IMR-90 (cell line): ENCODE measurements at regions not wholly inside any gene's neighbourhood (a gene's known extent, or its start where the extent isn't known, plus 50 kb on each side); places are given as distances from the start of the nearest gene placed in this dataset.
A peak's percentile ranks its signal among the peaks of the same experiment; 100 is the strongest.

Source experiments
- ATAC-seq: fragments of 200-7000 bp; cut with Tn5 transposase; 2 replicates; pipeline ENCODE4 v1.9.1; 2020; ENCODE audit warnings: low read depth, mild to moderate bottlenecking, moderate library complexity
- BruUV-seq: library from RNA; stranded (reverse); fragments of 400-500 nt; replicated peaks from 2 replicates; lab custom pipeline; 2021; lab: Mats Ljungman, UMichigan
- CTCF ChIA-PET: fragments of 300-600 bp; formaldehyde crosslinking; extraction: SDS; loops from one replicate; lab custom pipeline; 2021; ENCODE audit warnings: antibody characterized with exemption; lab: Yijun Ruan, JAX
- POLR2A ChIA-PET: fragments of 300-600 bp; sonication (Branson Sonifier 250); formaldehyde crosslinking; loops from one replicate; lab custom pipeline; 2022; ENCODE audit warnings: antibody characterized with exemption; ENCODE audit not compliant: unreplicated experiment; lab: Charles Lee
- DNase-seq: peaks from one replicate; pipeline ENCODE4 v3.0.0; 2013
- H2AFZ ChIP-seq: replicated peaks from 2 replicates; pipeline ENCODE3; 2013; ENCODE audit warnings: low read length, mild to moderate bottlenecking; ENCODE audit not compliant: poor library complexity
- H2AK5ac ChIP-seq: 2 replicates; pipeline ENCODE4 v1.6.1; 2013; ENCODE audit warnings: low read depth, low read length, inconsistent platforms
- H2AK9ac ChIP-seq: replicated peaks from 2 replicates; pipeline ENCODE3; 2013; ENCODE audit warnings: mild to moderate bottlenecking, low read depth, low read length, moderate library complexity; ENCODE audit not compliant: poor library complexity
- H2BK120ac ChIP-seq: 2 replicates; pipeline ENCODE4 v1.6.1; 2013; ENCODE audit warnings: low read depth, low read length, inconsistent platforms
- H2BK15ac ChIP-seq: 3 replicates; pipeline ENCODE4 v1.6.1; 2013; ENCODE audit warnings: low read depth, low read length, inconsistent platforms
- H2BK20ac ChIP-seq: 2 replicates; pipeline ENCODE4 v1.6.1; 2013; ENCODE audit warnings: low read depth, mild to moderate bottlenecking, inconsistent platforms, low read length, moderate library complexity
- H2BK5ac ChIP-seq: 2 replicates; pipeline ENCODE4 v1.6.1; 2013; ENCODE audit warnings: mild to moderate bottlenecking, low read depth, low read length, inconsistent platforms; ENCODE audit not compliant: poor library complexity, severe bottlenecking
- H3K14ac ChIP-seq: replicated peaks from 2 replicates; pipeline ENCODE4 v1.6.1; 2013; ENCODE audit warnings: low read depth, low read length, inconsistent platforms
- H3K18ac ChIP-seq: 2 replicates; pipeline ENCODE4 v1.6.1; 2013; ENCODE audit warnings: low read depth, low read length, control low read depth
- H3K23ac ChIP-seq: 2 replicates; pipeline ENCODE4 v1.6.1; 2013; ENCODE audit warnings: low read depth, low read length, inconsistent platforms
- H3K27ac ChIP-seq: 2 replicates; pipeline ENCODE4 v1.5.1; 2013; ENCODE audit warnings: mild to moderate bottlenecking, control low read depth, low read length; ENCODE audit not compliant: insufficient read depth
- H3K27me3 ChIP-seq: 2 replicates; pipeline ENCODE4 v1.6.1; 2013; ENCODE audit warnings: low read length; ENCODE audit not compliant: control insufficient read depth, insufficient read depth
- H3K36me3 ChIP-seq: 2 replicates; pipeline ENCODE4 v1.6.1; 2013; ENCODE audit warnings: low read length, mixed read lengths; ENCODE audit not compliant: control insufficient read depth, insufficient read depth
- H3K4ac ChIP-seq: 2 replicates; pipeline ENCODE4 v1.6.1; 2013; ENCODE audit warnings: low read depth, low read length, inconsistent platforms
- H3K4me1 ChIP-seq: 2 replicates; pipeline ENCODE4 v1.6.1; 2013; ENCODE audit warnings: low read length, mixed read lengths; ENCODE audit not compliant: control insufficient read depth, insufficient read depth
- H3K4me2 ChIP-seq: 2 replicates; pipeline ENCODE4 v1.6.1; 2013; ENCODE audit warnings: low read depth, mild to moderate bottlenecking, control low read depth, low read length, moderate library complexity
- H3K4me3 ChIP-seq: 2 replicates; pipeline ENCODE4 v1.5.1; 2013; ENCODE audit warnings: low read depth, mild to moderate bottlenecking, control low read depth, low read length, moderate library complexity; ENCODE audit not compliant: insufficient read depth
- H3K56ac ChIP-seq: 2 replicates; pipeline ENCODE4 v1.6.1; 2013; ENCODE audit warnings: low read length, inconsistent platforms; ENCODE audit not compliant: insufficient read depth; ENCODE audit errors: extremely low read depth
- H3K79me1 ChIP-seq, 2 experiments: 2 replicates each; pipeline ENCODE4 v1.6.1; 2013; ENCODE audit warnings: low read length in 2 of 2, inconsistent platforms in 1 of 2, low read depth in 1 of 2
- H3K9ac ChIP-seq: 2 replicates; pipeline ENCODE4 v1.6.1; 2013; ENCODE audit warnings: low read depth, low read length, control low read depth
- H3K9me1 ChIP-seq: 2 replicates; pipeline ENCODE4 v1.6.1; 2013; ENCODE audit warnings: low read length, inconsistent platforms; ENCODE audit not compliant: insufficient read depth
- H3K9me3 ChIP-seq: 2 replicates; pipeline ENCODE4 v1.6.1; 2013; ENCODE audit warnings: low read length; ENCODE audit not compliant: control insufficient read depth, insufficient read depth
- H4K20me1 ChIP-seq: 2 replicates; pipeline ENCODE4 v1.6.1; 2013; ENCODE audit warnings: low read length, inconsistent platforms; ENCODE audit not compliant: insufficient read depth
- H4K5ac ChIP-seq: 2 replicates; pipeline ENCODE4 v1.6.1; 2013; ENCODE audit warnings: mild to moderate bottlenecking, low read depth, low read length, control low read depth
- H4K8ac ChIP-seq, 2 experiments: 2 replicates each; pipeline ENCODE4 v1.6.1; 2013; ENCODE audit warnings: low read depth in 2 of 2, low read length in 2 of 2, control low read depth in 1 of 2, inconsistent platforms in 1 of 2
- H4K91ac ChIP-seq: 2 replicates; pipeline ENCODE4 v1.6.1; 2013; ENCODE audit warnings: low read depth, low read length, inconsistent platforms; ENCODE audit not compliant: insufficient read depth
- BHLHE40 ChIP-seq: fragments of 150-350 bp; IDR thresholded peaks from 2 replicates; pipeline ENCODE4 v1.6.1; 2016; ENCODE audit warnings: mild to moderate bottlenecking, low read depth, low read length
- CHD1 ChIP-seq: IDR thresholded peaks from 2 replicates; pipeline ENCODE4 v1.6.1; 2012; ENCODE audit warnings: low read depth, low read length, improper control_type of control experiment
- FOS ChIP-seq: fragments of 150-350 bp; IDR thresholded peaks from 2 replicates; pipeline ENCODE4 v1.6.1; 2016; ENCODE audit warnings: low read depth, low read length
- MXI1 ChIP-seq: IDR thresholded peaks from 2 replicates; pipeline ENCODE4 v1.6.1; 2012; ENCODE audit warnings: low read depth, mild to moderate bottlenecking, low read length, moderate library complexity, borderline replicate concordance
- RFX5 ChIP-seq: IDR thresholded peaks from 2 replicates; pipeline ENCODE4 v1.8.0; 2012; ENCODE audit warnings: low read depth, mild to moderate bottlenecking, low read length, moderate library complexity
- SMC3 ChIP-seq: fragments of 150-350 bp; IDR thresholded peaks from 2 replicates; pipeline ENCODE4 v1.6.1; 2016; ENCODE audit warnings: low read depth, mild to moderate bottlenecking, antibody characterized with exemption, low read length, moderate library complexity
- USF2 ChIP-seq: fragments of 150-350 bp; IDR thresholded peaks from 2 replicates; pipeline ENCODE4 v1.6.1; 2017; ENCODE audit warnings: mild to moderate bottlenecking, antibody characterized with exemption, low read length, low read depth
- WGBS, 2 experiments: methylation state at CpG; one replicate each; pipeline versions ENCODE4 v1.1.5 to v1.1.7; 2013; ENCODE audit warnings: missing lambda C conversion rate in 2 of 2; ENCODE audit not compliant: insufficient read length in 1 of 2; ENCODE audit errors: extremely low coverage in 2 of 2; 5-methylcytosine and 5-hydroxymethylcytosine counted together
- dilution Hi-C: fragments of 300-500 bp; cut with HindIII; formaldehyde crosslinking; loops from one replicate; pipeline ENCODE4 v1.14.3; 2018; ENCODE audit warnings: low sequenced_read_pairs; ENCODE audit not compliant: unreplicated experiment
- in situ Hi-C: fragments of 300-500 bp; cut with MboI; formaldehyde crosslinking; loops from 3 replicates; pipeline ENCODE4 v1.14.3; 2019; ENCODE audit warnings: low sequenced_read_pairs, inconsistent platforms, mixed read lengths
- intact Hi-C: fragments of 100-400 bp; cut with micrococcal nuclease; formaldehyde crosslinking; loops from 2 replicates; pipeline ENCODE4 v1.10.0; 2022
- TF ChIP-seq, protein P1 (sequence below): conservative IDR thresholded peaks from 2 replicates; pipeline ENCODE4 v1.5.1; 2012; ENCODE audit warnings: mild to moderate bottlenecking, low read depth, low read length, improper control_type of control experiment

- Histone ChIP-seq H3K4me2 (no peak overlapping the region), H3K18ac (no peak overlapping the region), H3K56ac (no peak overlapping the region), H3K27ac (no peak overlapping the region), H3K23ac (no peak overlapping the region), H2BK15ac (no peak overlapping the region), H3K27me3 (no peaks in the 10 kb centered on the region; the same call in 1 of the 2 replicates), H2BK5ac (no peak overlapping the region), H4K8ac (no peak overlapping the region), H3K36me3 (no peaks in the 10 kb centered on the region), H2AK9ac (peak overlapping the region; percentile 65), H2BK20ac (no peak overlapping the region), H3K4me3 (no peak overlapping the region), H2BK120ac (no peak overlapping the region), H4K20me1 (no peaks in the 10 kb centered on the region), H3K14ac (no peak overlapping the region), H3K9ac (no peak overlapping the region), H2AFZ (no peak overlapping the region), H3K9me3 (no peaks in the 10 kb centered on the region), H3K4ac (no peak overlapping the region), H3K79me1 (no peaks in the 10 kb centered on the region), H2AK5ac (no peak overlapping the region), H3K4me1 (0 out of 2 replicates have a peak, but pooled peaks cover 1% of the 10 kb centered on the region), H4K5ac (no peak overlapping the region), H4K91ac (no peak overlapping the region), H3K9me1 (no peaks in the 10 kb centered on the region)
- intact Hi-C loops: no loop called here
- ATAC-seq (no peak), DNase-seq (no peak)
- TF ChIP-seq CHD1 (no peak), USF2 (no peak), FOS (no peak), MXI1 (no peak), BHLHE40 (no peak), SMC3 (no peak), RFX5 (no peak)
- TF ChIP-seq, protein P1, sequence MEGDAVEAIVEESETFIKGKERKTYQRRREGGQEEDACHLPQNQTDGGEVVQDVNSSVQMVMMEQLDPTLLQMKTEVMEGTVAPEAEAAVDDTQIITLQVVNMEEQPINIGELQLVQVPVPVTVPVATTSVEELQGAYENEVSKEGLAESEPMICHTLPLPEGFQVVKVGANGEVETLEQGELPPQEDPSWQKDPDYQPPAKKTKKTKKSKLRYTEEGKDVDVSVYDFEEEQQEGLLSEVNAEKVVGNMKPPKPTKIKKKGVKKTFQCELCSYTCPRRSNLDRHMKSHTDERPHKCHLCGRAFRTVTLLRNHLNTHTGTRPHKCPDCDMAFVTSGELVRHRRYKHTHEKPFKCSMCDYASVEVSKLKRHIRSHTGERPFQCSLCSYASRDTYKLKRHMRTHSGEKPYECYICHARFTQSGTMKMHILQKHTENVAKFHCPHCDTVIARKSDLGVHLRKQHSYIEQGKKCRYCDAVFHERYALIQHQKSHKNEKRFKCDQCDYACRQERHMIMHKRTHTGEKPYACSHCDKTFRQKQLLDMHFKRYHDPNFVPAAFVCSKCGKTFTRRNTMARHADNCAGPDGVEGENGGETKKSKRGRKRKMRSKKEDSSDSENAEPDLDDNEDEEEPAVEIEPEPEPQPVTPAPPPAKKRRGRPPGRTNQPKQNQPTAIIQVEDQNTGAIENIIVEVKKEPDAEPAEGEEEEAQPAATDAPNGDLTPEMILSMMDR: no peak
- in situ Hi-C loops: no loop called here
- dilution Hi-C loops: no loop called here
- CTCF ChIA-PET: no interaction called here
- WGBS, 2 experiments: no CpG with 5 or more reads among the region's 6 CpGs
- no TSS peak for BruUV-seq
- POLR2A ChIA-PET: interaction anchor here (0.6 kb wide), 1 partner anchor 61 kb away, joined by 4 read pairs; no protein-coding TSS in a partner anchor
Measured at GRCh38 chr7:98046816-98047215, 56.8 kb upstream of the OCM2 start.
